ENCODE measurements at regions not wholly inside any gene's neighbourhood (a gene's known extent, or its start where the extent isn't known, plus 50 kb on each side); places are given as distances from the start of the nearest gene placed in this dataset.

GRCh38 chr5:86554638-86555037, 63.1 kb upstream of the COX7C start:
- TF ChIP-seq, protein P1, sequence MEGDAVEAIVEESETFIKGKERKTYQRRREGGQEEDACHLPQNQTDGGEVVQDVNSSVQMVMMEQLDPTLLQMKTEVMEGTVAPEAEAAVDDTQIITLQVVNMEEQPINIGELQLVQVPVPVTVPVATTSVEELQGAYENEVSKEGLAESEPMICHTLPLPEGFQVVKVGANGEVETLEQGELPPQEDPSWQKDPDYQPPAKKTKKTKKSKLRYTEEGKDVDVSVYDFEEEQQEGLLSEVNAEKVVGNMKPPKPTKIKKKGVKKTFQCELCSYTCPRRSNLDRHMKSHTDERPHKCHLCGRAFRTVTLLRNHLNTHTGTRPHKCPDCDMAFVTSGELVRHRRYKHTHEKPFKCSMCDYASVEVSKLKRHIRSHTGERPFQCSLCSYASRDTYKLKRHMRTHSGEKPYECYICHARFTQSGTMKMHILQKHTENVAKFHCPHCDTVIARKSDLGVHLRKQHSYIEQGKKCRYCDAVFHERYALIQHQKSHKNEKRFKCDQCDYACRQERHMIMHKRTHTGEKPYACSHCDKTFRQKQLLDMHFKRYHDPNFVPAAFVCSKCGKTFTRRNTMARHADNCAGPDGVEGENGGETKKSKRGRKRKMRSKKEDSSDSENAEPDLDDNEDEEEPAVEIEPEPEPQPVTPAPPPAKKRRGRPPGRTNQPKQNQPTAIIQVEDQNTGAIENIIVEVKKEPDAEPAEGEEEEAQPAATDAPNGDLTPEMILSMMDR (IDR thresholded peaks at IDR 0.05), result no peak
- TF ChIP-seq POLR2A (IDR thresholded peaks at IDR 0.05) (no peak), POLR2AphosphoS5 (IDR thresholded peaks at IDR 0.05) (no peak)
